HCT116 (cell line): ENCODE measurements at regions not wholly inside any gene's neighbourhood (a gene's known extent, or its start where the extent isn't known, plus 50 kb on each side); places are given as distances from the start of the nearest gene placed in this dataset.

Source experiments
- ATAC-seq: fragments of 200-7000 bp; cut with Tn5 transposase; 2 replicates; pipeline ENCODE4 v1.9.1; 2020; ENCODE audit warnings: mild to moderate bottlenecking, moderate library complexity
- BruUV-seq: library from RNA; stranded (reverse); fragments of 400-500 nt; replicated peaks from 2 replicates; lab custom pipeline; 2021; lab: Mats Ljungman, UMichigan
- CTCF ChIA-PET: fragments of 300-600 bp; sonication (Branson Sonifier 250); formaldehyde crosslinking; loops from one replicate; lab custom pipeline; 2021; ENCODE audit warnings: antibody characterized with exemption; lab: Charles Lee
- POLR2A ChIA-PET: fragments of 300-600, 350-600 bp; sonication (Branson Sonifier 250); formaldehyde crosslinking; loops from one replicate; lab custom pipeline; 2021; ENCODE audit warnings: antibody characterized with exemption; lab: Charles Lee
- RAD21 ChIA-PET, 2 experiments: fragments of 300-600 bp; sonication (Branson Sonifier 250); formaldehyde crosslinking; loops; one replicate each; lab custom pipeline; 2023; ENCODE audit warnings: low total read pairs in 2 of 2; ENCODE audit not compliant: uncharacterized antibody in 2 of 2, unreplicated experiment in 2 of 2, low non-redundant PET in 1 of 2; lab: Charles Lee
- DNase-seq: peaks from one replicate; pipeline ENCODE4 v3.0.0-alpha.2; 2010; ENCODE audit warnings: low read depth, low spot score
- H2AFZ ChIP-seq: fragments of 200-600 bp; shearing (Covaris generic), sonication (generic); 2 replicates; pipeline ENCODE4 v1.6.1; 2017; ENCODE audit warnings: low read depth, mixed run types, mixed read lengths, antibody characterized with exemption, low read length; ENCODE audit not compliant: poor library complexity, severe bottlenecking
- H3K27ac ChIP-seq: 2 replicates; pipeline ENCODE4 v1.5.1; 2012; ENCODE audit warnings: low read depth, low read length
- H3K27me3 ChIP-seq: fragments of 200-600 bp; sonication (generic); 2 replicates; pipeline ENCODE4 v1.6.1; 2016; ENCODE audit warnings: mixed run types, low read length, mixed read lengths; ENCODE audit not compliant: insufficient read depth
- H3K36me3 ChIP-seq, 2 experiments: fragments of 200-500 bp in 1 of 2; fragments of 200-600 bp in 1 of 2; sonication (Bioruptor generic) in 1 of 2; sonication (generic) in 1 of 2; 2 replicates each; pipeline versions ENCODE4 v1.5.1 to v1.6.1; 2014 to 2016; ENCODE audit warnings: low read length in 2 of 2, inconsistent platforms in 1 of 2, mixed read lengths in 1 of 2, mixed run types in 1 of 2; ENCODE audit not compliant: insufficient read depth in 2 of 2, control insufficient read depth in 1 of 2
- H3K4me1 ChIP-seq, 2 experiments: fragments of 200-600 bp in 1 of 2; sonication (generic) in 1 of 2; 2 replicates each; pipeline versions ENCODE4 v1.5.1 to v1.6.1; 2012 to 2017; ENCODE audit warnings: low read length in 2 of 2, inconsistent platforms in 1 of 2, mild to moderate bottlenecking in 1 of 2, mixed read lengths in 1 of 2, mixed run types in 1 of 2, moderate library complexity in 1 of 2; ENCODE audit not compliant: insufficient read depth in 2 of 2, control insufficient read depth in 1 of 2
- H3K4me2 ChIP-seq: fragments of 200-600 bp; sonication (generic); 2 replicates; pipeline ENCODE4 v1.6.1; 2017; ENCODE audit warnings: mixed run types, low read length, mixed read lengths
- H3K4me3 ChIP-seq, 2 experiments: fragments of 200-600 bp in 1 of 2; sonication (generic) in 1 of 2; replicated peaks in 1 of 2; 2 replicates each; pipeline ENCODE4 v1.5.1; 2011 to 2016; ENCODE audit warnings: low read length in 2 of 2, control low read depth in 1 of 2, low read depth in 1 of 2, mild to moderate bottlenecking in 1 of 2, mixed read lengths in 1 of 2, mixed run types in 1 of 2
- H3K79me2 ChIP-seq: fragments of 200-600 bp; sonication (generic); 2 replicates; pipeline ENCODE4 v1.6.1; 2017; ENCODE audit warnings: mild to moderate bottlenecking, mixed run types, low read length, moderate library complexity, mixed read lengths; ENCODE audit not compliant: insufficient read depth
- H3K9ac ChIP-seq: fragments of 200-600 bp; sonication (generic); 2 replicates; pipeline ENCODE4 v1.6.1; 2016; ENCODE audit warnings: low read length, mixed read lengths
- H3K9me2 ChIP-seq: fragments of 200-600 bp; sonication (generic), shearing (Covaris generic); 2 replicates; pipeline ENCODE4 v1.6.1; 2017; ENCODE audit warnings: mixed run types, mild to moderate bottlenecking, moderate library complexity; ENCODE audit not compliant: insufficient read depth
- H3K9me3 ChIP-seq, 2 experiments: fragments of 200-500 bp in 1 of 2; fragments of 200-600 bp in 1 of 2; sonication (Bioruptor generic) in 1 of 2; sonication (generic) in 1 of 2; 2 replicates each; pipeline ENCODE4 v1.6.1; 2014 to 2017; ENCODE audit warnings: low read length in 2 of 2, mixed read lengths in 2 of 2, inconsistent platforms in 1 of 2, low read depth in 1 of 2, mild to moderate bottlenecking in 1 of 2, mixed run types in 1 of 2, moderate library complexity in 1 of 2; ENCODE audit not compliant: control insufficient read depth in 1 of 2, insufficient read depth in 1 of 2
- H4K20me1 ChIP-seq: fragments of 200-600 bp; sonication (generic), shearing (Covaris generic); 2 replicates; pipeline ENCODE4 v1.6.1; 2017; ENCODE audit warnings: mixed run types, mild to moderate bottlenecking, moderate library complexity; ENCODE audit not compliant: insufficient read depth
- CBX3 ChIP-seq: IDR thresholded peaks from 2 replicates; pipeline ENCODE4 v1.6.1; 2012; ENCODE audit warnings: low read depth
- ELF1 ChIP-seq: IDR thresholded peaks from 2 replicates; pipeline ENCODE4 v1.6.1; 2012; ENCODE audit warnings: low read depth, borderline replicate concordance
- EZH2 ChIP-seq: fragments of 200-600 bp; sonication (generic); IDR thresholded peaks from 2 replicates; pipeline ENCODE4 v1.6.1; 2017; ENCODE audit warnings: antibody characterized with exemption, mixed run types
- EZH2phosphoT487 ChIP-seq: fragments of 200-600 bp; IDR thresholded peaks from 2 replicates; pipeline ENCODE4 v1.6.1; 2018; ENCODE audit warnings: antibody characterized with exemption, borderline replicate concordance
- FOSL1 ChIP-seq: IDR thresholded peaks from 2 replicates; pipeline ENCODE4 v1.6.1; 2012; ENCODE audit warnings: low read depth
- JUND ChIP-seq: IDR thresholded peaks from 2 replicates; pipeline ENCODE4 v1.6.1; 2012
- MAX ChIP-seq: IDR thresholded peaks from 2 replicates; pipeline ENCODE4 v1.6.1; 2012
- POLR2A ChIP-seq: IDR thresholded peaks from 2 replicates; pipeline ENCODE4 v1.7.0; 2011; ENCODE audit warnings: borderline replicate concordance; ENCODE audit not compliant: insufficient read depth, insufficient read length; ENCODE audit errors: extremely low read depth
- POLR2AphosphoS5 ChIP-seq: IDR thresholded peaks from 2 replicates; pipeline ENCODE4 v1.6.1; 2011; ENCODE audit warnings: mild to moderate bottlenecking, low read depth, low read length, moderate library complexity
- RAD21 ChIP-seq: IDR thresholded peaks from 2 replicates; pipeline ENCODE4 v1.6.1; 2012; ENCODE audit warnings: low read depth, mild to moderate bottlenecking
- SIN3A ChIP-seq: IDR thresholded peaks from 2 replicates; pipeline ENCODE4 v1.6.1; 2012; ENCODE audit warnings: low read depth
- SP1 ChIP-seq: IDR thresholded peaks from 2 replicates; pipeline ENCODE4 v1.6.1; 2012; ENCODE audit warnings: low read depth
- SRF ChIP-seq: IDR thresholded peaks from 2 replicates; pipeline ENCODE4 v1.6.1; 2012; ENCODE audit warnings: low read depth
- YY1 ChIP-seq: IDR thresholded peaks from 2 replicates; pipeline ENCODE4 v1.6.1; 2011; ENCODE audit warnings: low read length, low read depth, moderate library complexity, mild to moderate bottlenecking; ENCODE audit not compliant: insufficient replicate concordance; ENCODE audit errors: extremely low read depth
- ZFX ChIP-seq: fragments of 450-650 bp; IDR thresholded peaks from 2 replicates; pipeline ENCODE4 v1.6.1; 2017
- intact Hi-C: fragments of 100-400 bp; cut with micrococcal nuclease; formaldehyde crosslinking; loops from 2 replicates; pipeline ENCODE4 v1.10.0; 2022
- TF ChIP-seq, protein P1 (sequence below): IDR thresholded peaks from 2 replicates; pipeline ENCODE4 v1.6.1; 2012; ENCODE audit warnings: low read depth

- TF ChIP-seq, protein P1, sequence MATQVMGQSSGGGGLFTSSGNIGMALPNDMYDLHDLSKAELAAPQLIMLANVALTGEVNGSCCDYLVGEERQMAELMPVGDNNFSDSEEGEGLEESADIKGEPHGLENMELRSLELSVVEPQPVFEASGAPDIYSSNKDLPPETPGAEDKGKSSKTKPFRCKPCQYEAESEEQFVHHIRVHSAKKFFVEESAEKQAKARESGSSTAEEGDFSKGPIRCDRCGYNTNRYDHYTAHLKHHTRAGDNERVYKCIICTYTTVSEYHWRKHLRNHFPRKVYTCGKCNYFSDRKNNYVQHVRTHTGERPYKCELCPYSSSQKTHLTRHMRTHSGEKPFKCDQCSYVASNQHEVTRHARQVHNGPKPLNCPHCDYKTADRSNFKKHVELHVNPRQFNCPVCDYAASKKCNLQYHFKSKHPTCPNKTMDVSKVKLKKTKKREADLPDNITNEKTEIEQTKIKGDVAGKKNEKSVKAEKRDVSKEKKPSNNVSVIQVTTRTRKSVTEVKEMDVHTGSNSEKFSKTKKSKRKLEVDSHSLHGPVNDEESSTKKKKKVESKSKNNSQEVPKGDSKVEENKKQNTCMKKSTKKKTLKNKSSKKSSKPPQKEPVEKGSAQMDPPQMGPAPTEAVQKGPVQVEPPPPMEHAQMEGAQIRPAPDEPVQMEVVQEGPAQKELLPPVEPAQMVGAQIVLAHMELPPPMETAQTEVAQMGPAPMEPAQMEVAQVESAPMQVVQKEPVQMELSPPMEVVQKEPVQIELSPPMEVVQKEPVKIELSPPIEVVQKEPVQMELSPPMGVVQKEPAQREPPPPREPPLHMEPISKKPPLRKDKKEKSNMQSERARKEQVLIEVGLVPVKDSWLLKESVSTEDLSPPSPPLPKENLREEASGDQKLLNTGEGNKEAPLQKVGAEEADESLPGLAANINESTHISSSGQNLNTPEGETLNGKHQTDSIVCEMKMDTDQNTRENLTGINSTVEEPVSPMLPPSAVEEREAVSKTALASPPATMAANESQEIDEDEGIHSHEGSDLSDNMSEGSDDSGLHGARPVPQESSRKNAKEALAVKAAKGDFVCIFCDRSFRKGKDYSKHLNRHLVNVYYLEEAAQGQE, result no peak
- no peak for TF ChIP-seq ZFX
- TF ChIP-seq MAX, result no peak
- no peak for TF ChIP-seq POLR2AphosphoS5
- no peak for TF ChIP-seq SRF
These were observed 586.1 kb upstream of the DPPA4 start (continued) for GRCh38 chr3:109923431-109923830.

GRCh38 chr3:109924196-109924595, 586.9 kb upstream of the DPPA4 start:
- RAD21 ChIA-PET, result no interaction called here
- intact Hi-C loops, result loop anchor here (10.0 kb wide), 1 partner anchor 661 kb away; no protein-coding TSS in a partner anchor
- Histone ChIP-seq H3K9me2 (no peaks in the 10 kb centered on the region), H3K9ac (peak overlapping the region; percentile 15; the same call in 1 of the 2 replicates), H3K9me3 (no peaks in the 10 kb centered on the region), H4K20me1 (no peaks in the 10 kb centered on the region), H3K36me3 (0 out of 4 replicates have a peak, but pooled peaks cover 0 to 5% of the 10 kb centered on the region in 2 experiments), H3K4me1 (peaks cover 34 to 68% of the 10 kb centered on the region in 2 experiments), H3K27ac (peak overlapping the region; percentile 4; the same call in 1 of the 2 replicates), H3K27me3 (no peaks in the 10 kb centered on the region), H2AFZ (peak overlapping the region; percentile 2), H3K79me2 (no peaks in the 10 kb centered on the region), H3K4me2 (0 out of 2 replicates have a peak overlapping the region, but pooled peaks have one; percentile 17), H3K4me3 (no peak overlapping the region)
- POLR2A ChIA-PET, result interaction anchor here (1.2 to 1.6 kb wide), 2 partner anchors 11 to 14 kb away, joined by 3 read pairs; no protein-coding TSS in a partner anchor
- no TSS peak for BruUV-seq
- DNase-seq, result no peak
- ATAC-seq, result no peak
- CTCF ChIA-PET, result no interaction called here
- TF ChIP-seq EZH2 (no peak), SIN3A (no peak), ELF1 (no peak), SP1 (no peak), ZFX (no peak), MAX (no peak), YY1 (no peak), RAD21 (no peak), EZH2phosphoT487 (no peak), FOSL1 (no peak), POLR2A (no peak), JUND (no peak), POLR2AphosphoS5 (no peak), CBX3 (no peak)
- TF ChIP-seq, protein P1, result no peak
